ENCODE measurements at regions not wholly inside any gene's neighbourhood (a gene's known extent, or its start where the extent isn't known, plus 50 kb on each side); places are given as distances from the start of the nearest gene placed in this dataset.

DNA sequence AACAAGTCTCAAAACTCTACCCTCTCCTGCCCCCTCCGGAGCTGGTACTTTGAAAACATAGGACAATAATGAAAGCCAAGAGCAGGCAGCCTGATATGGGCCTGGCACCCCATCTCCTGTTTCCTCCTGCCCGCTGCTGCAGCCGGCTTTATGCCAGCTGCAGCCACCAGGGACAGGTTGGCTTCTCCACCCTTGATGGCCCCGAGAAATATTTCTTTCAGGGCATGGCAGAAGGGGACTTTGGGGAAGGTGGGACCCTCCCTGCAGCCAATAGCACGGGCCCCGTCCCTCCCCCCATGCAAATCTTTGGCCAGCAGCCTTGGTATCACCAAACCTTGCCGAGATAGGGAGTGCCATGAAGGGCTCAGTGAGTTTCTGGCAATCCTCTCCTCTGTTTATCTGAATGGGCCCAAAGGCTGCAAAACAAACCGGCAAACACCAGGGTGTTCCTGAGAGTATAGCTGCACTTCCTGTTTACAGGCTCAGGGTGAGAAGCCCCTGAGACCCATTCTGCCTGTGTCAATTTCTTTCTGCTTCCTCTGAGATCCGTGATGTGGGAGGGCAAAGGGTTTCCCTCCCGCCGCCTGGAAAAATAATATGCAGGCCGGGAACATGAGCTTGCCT lies 73.4 kb upstream of the BOD1 start:
- no peak for DNase-seq (ENCODE audit: low read depth in 4 of 4, low spot score in 3 of 4)

DNA sequence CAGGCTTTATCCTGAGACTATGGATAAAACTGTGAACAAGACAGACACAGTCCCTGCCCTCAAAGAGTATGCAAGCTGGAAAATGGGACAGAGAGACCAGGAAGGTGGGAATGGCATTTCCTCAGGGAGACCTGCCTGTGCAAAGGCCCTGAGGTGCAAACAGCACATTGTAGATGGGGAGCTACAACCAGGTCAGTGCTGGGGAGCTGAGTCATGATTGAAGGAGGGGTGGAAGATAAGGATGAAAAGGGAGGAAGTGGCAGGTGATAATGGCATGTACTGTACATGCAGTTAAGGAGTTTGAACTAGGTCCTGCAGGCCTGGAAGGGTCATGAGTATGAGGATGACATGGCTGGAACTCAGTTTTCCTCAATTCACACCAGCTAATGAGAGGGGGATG lies 75.5 kb upstream of the BOD1 start:
- DNase-seq (ENCODE audit: low read depth in 4 of 4, low spot score in 3 of 4), result no peak

DNA sequence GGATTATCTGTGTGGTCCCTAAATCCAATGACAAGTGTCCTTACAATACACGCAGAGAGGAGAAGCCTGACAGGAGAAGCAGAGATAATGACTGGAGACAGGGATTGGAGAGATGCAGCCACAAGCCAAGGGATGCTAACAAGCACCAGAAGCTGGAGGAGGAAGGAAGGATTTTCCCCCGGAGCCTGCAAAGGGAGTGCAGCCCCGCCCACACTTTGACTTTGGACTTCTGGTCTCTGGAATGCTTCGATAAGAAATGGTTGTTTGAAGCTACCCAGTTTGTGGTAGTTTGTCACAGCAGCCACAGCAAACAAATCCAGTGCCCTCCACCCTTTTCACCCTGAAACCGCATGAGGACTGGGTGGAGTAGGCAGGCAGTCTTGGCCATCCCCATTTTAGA lies 77.2 kb upstream of the BOD1 start:
- DNase-seq (ENCODE audit: low read depth in 4 of 4, low spot score in 3 of 4), result no peak

DNA sequence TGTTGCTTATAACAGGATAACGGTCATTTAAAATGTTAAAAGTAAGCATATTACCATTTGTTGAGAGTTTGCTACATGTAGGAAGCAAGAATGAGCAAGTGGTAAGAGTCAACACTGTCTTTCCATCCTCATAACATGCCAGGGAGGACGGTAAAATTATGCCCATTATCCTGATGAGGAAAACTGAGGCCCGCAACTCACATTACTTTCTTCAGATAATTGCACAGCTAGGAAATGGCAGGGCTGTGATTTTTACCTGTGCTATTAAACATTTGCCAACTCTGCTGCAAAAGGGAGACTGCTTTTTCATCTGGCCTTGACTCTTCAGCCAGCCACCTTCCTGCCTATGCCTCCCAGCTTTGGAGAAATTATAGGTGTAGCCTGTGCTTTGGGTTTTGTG lies 79.8 kb upstream of the BOD1 start:
- DNase-seq (ENCODE audit: low read depth in 4 of 4, low spot score in 3 of 4), result no peak

DNA sequence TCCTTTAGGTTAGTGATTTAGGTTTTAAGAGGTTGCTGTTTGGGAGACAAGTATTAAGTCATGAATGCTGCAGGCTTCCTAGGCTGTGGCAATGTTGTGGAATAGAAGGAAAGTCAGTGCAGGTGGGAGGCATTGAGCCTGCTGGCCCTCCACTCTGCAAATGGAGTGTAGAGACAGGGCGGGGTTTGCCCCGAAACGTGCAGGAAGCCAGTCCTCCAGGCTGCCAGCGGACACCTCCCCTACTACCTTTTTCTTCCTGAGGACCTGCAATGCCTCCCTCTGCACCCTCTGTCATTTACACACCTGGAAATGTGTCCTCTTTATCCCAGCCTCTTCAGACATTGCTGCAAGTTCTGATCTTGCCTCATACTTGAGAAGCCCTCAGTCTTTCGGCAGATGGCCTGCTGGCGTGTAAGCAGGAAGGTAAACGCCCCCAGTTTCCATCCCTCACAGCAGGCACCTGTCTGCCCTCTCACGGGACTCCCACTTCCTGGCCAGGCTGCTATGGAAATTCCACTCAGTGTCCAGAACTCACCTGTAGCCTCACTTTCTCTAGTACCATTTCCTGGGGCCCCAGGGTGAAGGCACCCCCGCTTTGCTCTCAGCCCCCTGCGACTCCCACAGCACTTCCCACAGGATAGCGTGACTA lies 81.6 kb upstream of the BOD1 start:
- DNase-seq (ENCODE audit: low read depth in 4 of 4, low spot score in 3 of 4), result no peak

DNA sequence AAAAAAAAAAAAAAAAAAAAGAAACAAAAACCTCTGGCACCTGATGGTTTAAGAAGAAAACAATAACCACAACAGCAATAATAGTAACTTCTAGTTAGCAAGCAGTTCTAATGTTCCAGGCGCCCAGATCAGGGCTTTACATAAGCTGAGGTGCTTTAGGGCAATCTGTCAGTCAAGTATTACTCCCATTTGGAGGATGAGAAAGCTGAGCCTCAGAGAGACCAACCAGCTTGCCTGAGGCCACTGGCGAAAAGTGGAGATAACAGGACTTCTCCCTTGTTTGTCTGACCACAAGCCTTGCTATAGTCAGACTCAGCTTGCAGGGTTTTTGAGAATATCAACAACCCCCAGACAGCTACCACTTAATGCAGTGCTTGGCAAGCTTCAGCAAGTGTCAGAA lies 83.5 kb upstream of the BOD1 start:
- DNase-seq (ENCODE audit: low read depth in 4 of 4, low spot score in 3 of 4), result no peak

DNA sequence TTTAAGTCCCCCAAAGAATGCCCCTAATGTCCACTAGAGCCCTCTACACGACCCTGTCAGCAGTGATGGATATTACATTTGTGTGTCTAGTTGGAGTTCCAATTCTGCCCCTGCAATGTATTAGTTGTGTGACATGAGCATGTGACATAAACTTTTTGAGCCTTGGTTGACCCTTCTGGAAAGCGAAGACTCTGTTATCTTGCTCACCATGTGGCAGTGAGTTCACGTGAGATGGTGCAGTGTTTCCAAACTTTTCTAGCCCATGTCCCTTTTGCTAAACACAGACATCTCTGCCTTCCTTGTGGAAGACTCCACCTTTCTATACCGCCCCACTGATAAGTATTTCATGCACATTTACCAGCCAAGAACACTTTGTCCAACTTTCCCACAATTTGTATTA lies 87.0 kb upstream of the BOD1 start:
- DNase-seq (ENCODE audit: low read depth in 4 of 4, low spot score in 3 of 4), result no peak

DNA sequence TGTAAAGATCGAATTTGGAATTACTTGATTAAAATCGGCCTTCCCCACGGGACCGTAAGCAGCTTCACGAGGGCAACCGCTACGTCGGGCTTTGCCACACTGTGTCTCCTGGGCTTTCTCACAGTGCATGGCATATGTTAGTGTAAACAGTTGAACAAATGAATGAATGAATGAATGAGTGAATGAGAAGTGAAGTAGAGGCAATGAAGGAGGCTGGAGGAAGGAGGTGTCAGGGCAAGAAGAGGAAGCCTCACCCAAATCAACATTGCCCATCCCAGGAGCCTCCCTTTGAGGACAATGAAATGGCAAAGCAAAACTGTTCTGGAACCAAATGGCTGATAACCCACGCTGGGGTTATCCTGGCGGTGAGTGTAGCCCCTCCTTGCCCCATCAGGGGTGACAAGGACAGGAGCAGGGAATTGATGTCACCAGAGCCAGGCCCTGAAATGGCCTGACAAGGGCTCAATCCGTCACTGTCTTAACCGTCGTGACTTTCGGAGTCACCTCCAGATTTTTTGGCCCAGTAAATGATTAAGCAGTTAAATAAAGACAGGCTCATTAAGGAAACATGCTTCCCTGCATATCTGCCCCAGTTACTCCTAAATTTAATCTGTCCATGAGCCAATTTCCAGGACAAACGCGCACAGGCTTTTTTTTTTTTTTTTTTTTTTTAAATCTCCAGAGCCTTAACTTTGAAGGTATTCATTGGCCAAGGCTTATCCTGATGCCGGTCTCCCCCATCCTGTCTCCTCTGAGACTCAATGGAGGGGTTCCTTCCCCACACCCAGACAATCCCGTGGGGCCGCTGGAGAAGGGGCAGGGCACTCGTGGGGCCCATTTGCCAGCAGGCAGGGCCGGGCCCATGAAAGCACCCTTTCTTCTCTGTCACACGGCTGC lies 88.4 kb upstream of the BOD1 start:
- DNase-seq (ENCODE audit: low read depth in 4 of 4, low spot score in 3 of 4), result no peak

DNA sequence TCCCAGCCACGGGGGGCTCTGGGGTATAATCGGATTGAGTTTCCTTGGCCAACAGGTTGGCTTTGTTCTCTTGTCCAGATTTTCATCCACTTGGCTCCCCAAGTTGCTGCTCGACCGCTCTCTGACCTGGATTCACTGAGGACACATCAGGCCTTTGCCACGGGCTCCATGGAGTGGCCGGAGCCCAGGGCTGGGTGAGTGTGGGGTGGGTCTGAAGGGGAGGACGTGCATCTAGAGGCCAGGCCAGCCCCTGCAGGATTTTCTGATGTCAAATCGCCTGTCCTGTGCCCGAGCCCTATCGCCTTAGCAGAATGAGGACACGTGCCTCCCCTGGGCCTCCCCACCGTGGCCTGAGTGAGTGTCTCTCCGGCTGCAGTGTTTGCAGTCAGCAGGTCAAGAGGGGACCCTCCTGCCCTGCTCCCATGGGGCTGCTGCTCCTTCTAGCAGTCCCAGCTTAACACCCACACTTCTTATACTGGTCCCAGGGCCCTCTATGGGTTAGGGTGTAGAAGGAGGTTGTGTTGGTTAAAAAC lies 89.1 kb upstream of the BOD1 start:
- no peak for DNase-seq (ENCODE audit: low read depth in 4 of 4, low spot score in 3 of 4)

DNA sequence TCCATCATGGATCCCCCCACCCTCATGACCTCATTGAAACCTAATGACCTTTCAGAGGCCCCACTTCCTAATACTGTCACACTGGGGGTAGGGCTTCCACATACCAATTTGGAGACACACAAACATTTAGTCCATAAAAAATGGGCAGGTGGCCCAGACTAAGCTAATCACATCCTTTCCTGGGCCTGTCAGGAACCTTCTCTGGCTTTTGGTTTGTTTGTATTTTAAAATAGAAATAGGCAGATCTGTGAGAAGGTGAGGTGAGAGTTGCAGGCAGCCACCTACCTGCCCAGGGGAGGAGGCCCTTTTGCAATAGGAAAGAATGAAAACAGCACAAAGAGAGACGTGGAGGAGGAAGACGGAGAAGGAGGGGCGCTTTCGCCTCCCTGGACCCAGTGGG lies 90.2 kb upstream of the BOD1 start:
- no peak for DNase-seq (ENCODE audit: low read depth in 4 of 4, low spot score in 3 of 4)

DNA sequence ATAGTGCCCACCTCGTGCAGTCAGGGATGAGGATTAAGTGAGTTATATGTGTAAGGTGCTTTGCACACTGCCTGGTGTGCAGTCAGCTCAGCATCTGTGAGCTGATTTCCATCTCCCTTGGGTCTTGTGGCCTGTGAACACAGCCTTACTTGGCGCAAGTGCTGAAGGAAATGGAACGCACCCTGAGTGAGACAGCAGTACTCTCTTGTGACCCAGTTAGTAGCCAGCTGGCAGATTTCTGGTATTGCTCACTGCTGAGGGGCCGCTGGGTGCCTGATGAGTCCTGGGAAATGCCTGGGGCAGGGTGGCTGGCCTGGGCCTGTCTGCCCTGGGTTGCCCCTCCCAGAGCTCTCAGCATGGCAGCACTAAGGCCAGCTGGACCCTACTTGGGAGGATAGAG lies 90.9 kb upstream of the BOD1 start:
- DNase-seq (ENCODE audit: low read depth in 4 of 4, low spot score in 3 of 4), result no peak

DNA sequence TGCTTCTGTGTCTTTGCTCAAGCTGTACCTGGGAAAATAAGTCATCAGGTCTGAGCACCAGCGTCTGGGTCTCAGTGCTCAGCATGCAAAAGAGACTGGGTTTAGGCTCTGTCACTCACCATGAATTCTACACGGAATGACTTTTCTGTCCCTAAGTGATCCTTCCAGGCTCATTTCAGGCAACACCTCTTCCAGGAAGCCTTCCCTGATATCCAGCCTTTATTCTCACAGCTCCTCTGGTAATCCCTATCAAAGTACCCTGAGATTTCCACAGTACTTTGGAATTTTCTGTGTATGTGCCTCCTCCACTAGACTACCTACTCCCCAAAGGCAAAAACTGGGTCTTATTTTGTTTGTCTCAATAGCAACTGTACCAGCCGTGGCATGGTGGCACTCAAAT lies 92.7 kb upstream of the BOD1 start:
- no peak for DNase-seq (ENCODE audit: low read depth in 4 of 4, low spot score in 3 of 4)

DNA sequence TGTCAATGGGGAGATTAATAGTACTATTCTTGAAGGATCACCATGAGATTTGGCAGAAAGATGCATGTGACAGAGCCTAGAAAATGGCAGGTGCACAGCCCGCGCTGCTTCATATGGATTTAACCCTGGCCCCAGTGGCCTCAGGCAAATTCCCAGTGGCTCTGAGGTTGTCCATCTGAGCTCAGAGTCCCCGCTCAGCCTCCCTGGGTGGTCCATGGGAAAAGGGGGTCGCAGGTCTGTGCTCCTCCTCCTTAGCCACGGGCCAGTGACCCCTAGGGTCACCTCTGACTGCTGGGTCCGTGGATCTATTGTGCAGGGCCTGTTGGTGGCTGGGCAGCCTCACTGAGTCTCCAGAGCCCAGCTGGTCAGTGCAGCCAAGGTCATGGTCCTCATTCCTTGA lies 93.3 kb upstream of the BOD1 start:
- no peak for DNase-seq (ENCODE audit: low read depth in 4 of 4, low spot score in 3 of 4)

DNA sequence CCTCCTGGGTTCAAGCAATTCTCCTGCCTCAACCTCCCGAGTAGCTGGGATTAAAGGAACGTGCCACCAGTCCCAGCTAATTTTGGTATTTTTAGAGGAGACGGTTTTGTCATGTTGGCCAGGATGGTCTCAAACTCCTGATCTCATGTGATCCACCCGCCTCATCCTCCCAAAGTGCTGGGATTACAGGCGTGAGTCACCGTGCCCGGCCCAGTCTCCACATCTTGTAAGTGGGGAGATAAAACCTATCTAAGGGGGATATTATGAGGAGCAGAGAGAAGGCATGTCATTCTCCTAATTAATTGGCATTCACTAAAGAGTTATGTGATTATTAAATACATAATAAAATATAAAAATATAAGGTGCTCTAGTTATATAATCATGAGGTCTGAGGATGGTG lies 94.1 kb upstream of the BOD1 start:
- no peak for DNase-seq (ENCODE audit: low read depth in 4 of 4, low spot score in 3 of 4)

DNA sequence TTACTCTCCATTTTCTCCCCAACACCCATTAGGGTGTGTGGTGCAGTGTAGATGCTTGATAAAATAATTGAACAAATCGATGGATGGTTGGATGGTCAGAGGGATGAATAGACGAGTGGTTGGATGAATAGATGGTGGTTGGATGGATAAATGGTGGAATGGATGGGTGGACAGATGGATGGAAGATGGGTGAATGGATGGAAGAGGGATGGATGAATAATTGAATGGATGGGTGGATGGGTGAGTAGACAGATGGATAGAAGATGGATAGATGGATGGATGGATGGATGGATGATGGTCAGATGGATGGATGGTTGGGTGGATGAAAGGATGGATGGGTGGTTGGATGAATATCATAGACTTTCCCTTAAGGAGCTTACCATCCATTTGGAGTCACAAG lies 95.0 kb upstream of the BOD1 start:
- no peak for DNase-seq (ENCODE audit: low read depth in 4 of 4, low spot score in 3 of 4)

DNA sequence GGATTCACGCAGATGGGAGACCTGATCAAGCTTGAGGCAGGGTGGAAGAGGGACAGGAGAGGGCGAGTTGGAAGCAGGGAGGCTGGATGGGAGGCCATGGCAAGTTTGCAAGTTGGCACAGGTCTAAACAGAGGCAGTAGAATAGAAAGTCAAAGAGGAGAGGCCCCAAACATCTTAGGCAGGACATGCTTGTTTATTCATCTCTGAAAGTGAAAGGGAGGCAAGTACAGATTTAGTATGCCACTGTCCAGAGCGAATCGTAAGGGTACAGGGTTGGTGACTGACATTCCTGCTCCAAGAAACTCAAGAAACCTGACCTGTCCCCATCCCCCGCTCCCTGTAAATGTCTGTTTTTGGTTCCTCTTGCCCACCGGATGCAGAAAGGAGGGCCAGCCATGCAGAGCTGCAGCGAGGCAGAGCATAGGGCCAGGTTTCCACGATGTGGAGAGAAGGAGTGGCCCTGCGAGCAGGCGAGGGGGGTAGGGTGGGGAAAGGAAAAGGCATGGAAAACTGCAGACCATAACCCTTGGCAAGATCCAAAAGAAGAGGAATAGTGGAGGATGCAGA lies 96.2 kb upstream of the BOD1 start:
- no peak for DNase-seq (ENCODE audit: low read depth in 4 of 4, low spot score in 3 of 4)

DNA sequence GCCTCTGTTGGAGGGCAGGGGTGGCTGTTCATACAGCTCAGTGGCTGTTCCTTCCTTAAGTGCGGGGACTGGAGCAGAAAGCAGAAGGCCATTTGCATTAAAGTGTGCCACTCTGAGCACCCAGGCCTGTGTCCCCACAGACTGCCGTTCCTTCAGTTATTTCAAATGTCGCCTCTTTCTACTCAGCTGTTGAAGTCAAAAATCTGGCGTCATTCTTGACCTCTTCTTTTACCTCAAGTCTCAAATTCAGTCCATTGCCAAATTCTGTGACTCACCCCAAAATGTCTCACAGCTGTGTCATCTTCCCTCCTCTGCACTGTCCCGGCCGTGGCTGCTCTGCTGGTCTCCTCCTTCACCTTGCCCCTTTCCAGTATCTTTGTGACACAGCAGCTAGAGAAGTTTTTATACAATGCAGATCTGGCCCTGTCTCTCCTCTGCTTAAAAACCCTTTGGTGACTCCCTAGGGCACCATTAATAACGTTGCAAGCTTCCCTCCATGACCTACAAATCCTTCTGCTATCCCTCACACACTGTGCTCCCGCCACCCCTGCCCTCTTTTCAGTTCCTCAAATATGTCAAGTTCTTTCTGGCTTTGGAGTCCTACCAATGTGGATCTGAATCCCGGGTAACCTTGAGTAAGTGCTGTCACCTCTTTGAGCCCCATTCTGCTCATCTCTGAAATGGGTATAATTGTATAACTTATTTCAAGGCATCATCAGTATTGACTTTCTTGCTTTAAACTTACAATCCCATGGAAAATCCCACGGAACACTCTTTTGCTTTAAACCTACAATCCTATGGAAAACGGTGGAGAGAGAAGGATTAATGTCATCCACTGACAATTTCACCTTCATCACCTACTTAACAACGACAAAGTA lies 98.3 kb upstream of the BOD1 start:
- DNase-seq (ENCODE audit: low read depth in 4 of 4, low spot score in 3 of 4), result no peak

DNA sequence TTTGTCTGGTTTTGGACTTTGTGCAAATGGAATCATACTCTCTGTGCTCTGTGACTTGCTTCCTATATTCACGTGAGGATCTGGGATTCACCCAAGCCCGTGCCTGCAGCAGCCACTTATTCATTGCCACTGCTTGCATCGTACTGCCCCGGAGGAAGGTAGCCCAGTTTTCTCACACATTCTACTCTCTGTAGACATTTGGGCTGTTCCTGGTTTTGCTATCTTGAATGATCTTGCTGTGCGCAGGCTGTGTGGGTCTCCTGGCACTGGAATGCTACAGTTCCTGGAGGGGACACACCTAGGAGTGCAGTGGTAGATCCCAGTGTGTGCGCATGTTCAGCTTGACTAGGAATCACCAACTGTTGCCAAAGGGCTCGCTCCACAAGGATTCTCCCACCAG lies 99.2 kb upstream of the BOD1 start:
- no peak for DNase-seq (ENCODE audit: low read depth in 4 of 4, low spot score in 3 of 4)

DNA sequence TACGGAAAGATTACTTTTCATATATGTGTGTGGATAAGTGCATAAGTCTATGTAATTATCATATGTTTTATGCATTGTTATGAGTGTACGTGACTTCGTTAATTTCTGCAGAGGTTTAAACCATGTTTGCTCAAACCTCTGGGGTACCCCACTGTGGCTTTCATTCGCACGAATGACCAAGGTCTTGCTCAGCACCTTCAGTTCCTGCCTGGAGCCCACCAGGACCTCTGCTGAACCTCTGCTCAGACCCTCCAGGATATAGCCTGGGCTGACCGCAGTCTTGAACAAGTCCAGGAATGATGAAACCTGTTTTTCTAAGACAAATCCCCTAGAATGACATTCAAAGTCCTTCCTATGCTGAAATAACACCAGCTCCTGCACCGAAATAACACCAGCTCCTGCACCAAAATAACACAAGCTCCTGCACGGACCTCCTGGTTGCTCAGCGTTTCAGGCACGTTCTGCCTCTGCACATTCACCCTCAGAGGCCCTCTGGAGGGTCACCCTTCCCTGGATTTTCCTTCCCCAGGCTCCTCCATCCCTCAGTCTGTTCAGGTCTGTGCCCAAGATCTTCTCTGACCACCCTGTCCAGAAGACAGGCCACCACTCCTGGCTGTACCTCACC lies 99.7 kb upstream of the BOD1 start:
- no peak for DNase-seq (ENCODE audit: low read depth in 4 of 4, low spot score in 3 of 4)

DNA sequence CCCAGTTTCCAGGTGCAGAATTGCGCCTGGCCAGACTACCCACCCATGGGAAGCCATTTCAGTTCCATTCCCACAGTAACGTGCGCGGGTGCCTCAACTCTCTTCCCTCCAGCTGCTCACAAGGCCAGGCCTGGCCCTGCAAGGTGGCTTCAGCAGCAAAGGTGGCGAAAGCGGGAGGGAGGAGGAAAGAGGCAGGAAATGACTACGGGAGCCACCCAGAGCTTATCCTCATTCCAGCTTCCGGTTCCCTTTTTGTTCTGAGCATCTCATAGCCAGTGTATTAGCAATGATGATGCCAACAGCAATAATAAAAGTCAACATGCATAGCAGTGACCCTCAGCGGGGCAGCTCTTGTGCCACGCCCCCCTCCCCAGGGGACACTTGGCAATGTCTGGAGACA lies 101.5 kb upstream of the BOD1 start:
- no peak for DNase-seq (ENCODE audit: low read depth in 4 of 4, low spot score in 3 of 4)
